IMR-90 (cell line): ENCODE measurements at regions not wholly inside any gene's neighbourhood (a gene's known extent, or its start where the extent isn't known, plus 50 kb on each side); places are given as distances from the start of the nearest gene placed in this dataset.

ENCODE experiments used
- ATAC-seq: fragments of 200-7000 bp; cut with Tn5 transposase; 2 replicates; pipeline ENCODE4 v1.9.1; 2020; ENCODE audit warnings: low read depth, mild to moderate bottlenecking, moderate library complexity
- BruUV-seq: library from RNA; stranded (reverse); fragments of 400-500 nt; replicated peaks from 2 replicates; lab custom pipeline; 2021; lab: Mats Ljungman, UMichigan
- CTCF ChIA-PET: fragments of 300-600 bp; formaldehyde crosslinking; extraction: SDS; loops from one replicate; lab custom pipeline; 2021; ENCODE audit warnings: antibody characterized with exemption; lab: Yijun Ruan, JAX
- POLR2A ChIA-PET: fragments of 300-600 bp; sonication (Branson Sonifier 250); formaldehyde crosslinking; loops from one replicate; lab custom pipeline; 2022; ENCODE audit warnings: antibody characterized with exemption; ENCODE audit not compliant: unreplicated experiment; lab: Charles Lee
- DNase-seq: peaks from one replicate; pipeline ENCODE4 v3.0.0; 2013
- H2AFZ ChIP-seq: replicated peaks from 2 replicates; pipeline ENCODE3; 2013; ENCODE audit warnings: low read length, mild to moderate bottlenecking; ENCODE audit not compliant: poor library complexity
- H2AK5ac ChIP-seq: 2 replicates; pipeline ENCODE4 v1.6.1; 2013; ENCODE audit warnings: low read depth, low read length, inconsistent platforms
- H2AK9ac ChIP-seq: replicated peaks from 2 replicates; pipeline ENCODE3; 2013; ENCODE audit warnings: mild to moderate bottlenecking, low read depth, low read length, moderate library complexity; ENCODE audit not compliant: poor library complexity
- H2BK120ac ChIP-seq: 2 replicates; pipeline ENCODE4 v1.6.1; 2013; ENCODE audit warnings: low read depth, low read length, inconsistent platforms
- H2BK15ac ChIP-seq: 3 replicates; pipeline ENCODE4 v1.6.1; 2013; ENCODE audit warnings: low read depth, low read length, inconsistent platforms
- H2BK20ac ChIP-seq: 2 replicates; pipeline ENCODE4 v1.6.1; 2013; ENCODE audit warnings: low read depth, mild to moderate bottlenecking, inconsistent platforms, low read length, moderate library complexity
- H2BK5ac ChIP-seq: 2 replicates; pipeline ENCODE4 v1.6.1; 2013; ENCODE audit warnings: mild to moderate bottlenecking, low read depth, low read length, inconsistent platforms; ENCODE audit not compliant: poor library complexity, severe bottlenecking
- H3K14ac ChIP-seq: replicated peaks from 2 replicates; pipeline ENCODE4 v1.6.1; 2013; ENCODE audit warnings: low read depth, low read length, inconsistent platforms
- H3K18ac ChIP-seq: 2 replicates; pipeline ENCODE4 v1.6.1; 2013; ENCODE audit warnings: low read depth, low read length, control low read depth
- H3K23ac ChIP-seq: 2 replicates; pipeline ENCODE4 v1.6.1; 2013; ENCODE audit warnings: low read depth, low read length, inconsistent platforms
- H3K27ac ChIP-seq: 2 replicates; pipeline ENCODE4 v1.5.1; 2013; ENCODE audit warnings: mild to moderate bottlenecking, control low read depth, low read length; ENCODE audit not compliant: insufficient read depth
- H3K27me3 ChIP-seq: 2 replicates; pipeline ENCODE4 v1.6.1; 2013; ENCODE audit warnings: low read length; ENCODE audit not compliant: control insufficient read depth, insufficient read depth
- H3K36me3 ChIP-seq: 2 replicates; pipeline ENCODE4 v1.6.1; 2013; ENCODE audit warnings: low read length, mixed read lengths; ENCODE audit not compliant: control insufficient read depth, insufficient read depth
- H3K4ac ChIP-seq: 2 replicates; pipeline ENCODE4 v1.6.1; 2013; ENCODE audit warnings: low read depth, low read length, inconsistent platforms
- H3K4me1 ChIP-seq: 2 replicates; pipeline ENCODE4 v1.6.1; 2013; ENCODE audit warnings: low read length, mixed read lengths; ENCODE audit not compliant: control insufficient read depth, insufficient read depth
- H3K4me2 ChIP-seq: 2 replicates; pipeline ENCODE4 v1.6.1; 2013; ENCODE audit warnings: low read depth, mild to moderate bottlenecking, control low read depth, low read length, moderate library complexity
- H3K4me3 ChIP-seq: 2 replicates; pipeline ENCODE4 v1.5.1; 2013; ENCODE audit warnings: low read depth, mild to moderate bottlenecking, control low read depth, low read length, moderate library complexity; ENCODE audit not compliant: insufficient read depth
- H3K56ac ChIP-seq: 2 replicates; pipeline ENCODE4 v1.6.1; 2013; ENCODE audit warnings: low read length, inconsistent platforms; ENCODE audit not compliant: insufficient read depth; ENCODE audit errors: extremely low read depth
- H3K79me1 ChIP-seq, 2 experiments: 2 replicates each; pipeline ENCODE4 v1.6.1; 2013; ENCODE audit warnings: low read length in 2 of 2, inconsistent platforms in 1 of 2, low read depth in 1 of 2
- H3K9ac ChIP-seq: 2 replicates; pipeline ENCODE4 v1.6.1; 2013; ENCODE audit warnings: low read depth, low read length, control low read depth
- H3K9me1 ChIP-seq: 2 replicates; pipeline ENCODE4 v1.6.1; 2013; ENCODE audit warnings: low read length, inconsistent platforms; ENCODE audit not compliant: insufficient read depth
- H3K9me3 ChIP-seq: 2 replicates; pipeline ENCODE4 v1.6.1; 2013; ENCODE audit warnings: low read length; ENCODE audit not compliant: control insufficient read depth, insufficient read depth
- H4K20me1 ChIP-seq: 2 replicates; pipeline ENCODE4 v1.6.1; 2013; ENCODE audit warnings: low read length, inconsistent platforms; ENCODE audit not compliant: insufficient read depth
- H4K5ac ChIP-seq: 2 replicates; pipeline ENCODE4 v1.6.1; 2013; ENCODE audit warnings: mild to moderate bottlenecking, low read depth, low read length, control low read depth
- H4K8ac ChIP-seq, 2 experiments: 2 replicates each; pipeline ENCODE4 v1.6.1; 2013; ENCODE audit warnings: low read depth in 2 of 2, low read length in 2 of 2, control low read depth in 1 of 2, inconsistent platforms in 1 of 2
- H4K91ac ChIP-seq: 2 replicates; pipeline ENCODE4 v1.6.1; 2013; ENCODE audit warnings: low read depth, low read length, inconsistent platforms; ENCODE audit not compliant: insufficient read depth
- BHLHE40 ChIP-seq: fragments of 150-350 bp; IDR thresholded peaks from 2 replicates; pipeline ENCODE4 v1.6.1; 2016; ENCODE audit warnings: mild to moderate bottlenecking, low read depth, low read length
- FOS ChIP-seq: fragments of 150-350 bp; IDR thresholded peaks from 2 replicates; pipeline ENCODE4 v1.6.1; 2016; ENCODE audit warnings: low read depth, low read length
- RAD21 ChIP-seq: IDR thresholded peaks from 2 replicates; pipeline ENCODE4 v1.6.1; 2012; ENCODE audit warnings: low read length, improper control_type of control experiment
- RCOR1 ChIP-seq: IDR thresholded peaks from 2 replicates; pipeline ENCODE4 v1.6.1; 2012; ENCODE audit warnings: mild to moderate bottlenecking, low read length, improper control_type of control experiment; ENCODE audit not compliant: insufficient replicate concordance
- SMC3 ChIP-seq: fragments of 150-350 bp; IDR thresholded peaks from 2 replicates; pipeline ENCODE4 v1.6.1; 2016; ENCODE audit warnings: low read depth, mild to moderate bottlenecking, antibody characterized with exemption, low read length, moderate library complexity
- WGBS, 2 experiments: methylation state at CpG; one replicate each; pipeline versions ENCODE4 v1.1.5 to v1.1.7; 2013; ENCODE audit warnings: missing lambda C conversion rate in 2 of 2; ENCODE audit not compliant: insufficient read length in 1 of 2; ENCODE audit errors: extremely low coverage in 2 of 2; 5-methylcytosine and 5-hydroxymethylcytosine counted together
- dilution Hi-C: fragments of 300-500 bp; cut with HindIII; formaldehyde crosslinking; loops from one replicate; pipeline ENCODE4 v1.14.3; 2018; ENCODE audit warnings: low sequenced_read_pairs; ENCODE audit not compliant: unreplicated experiment
- in situ Hi-C: fragments of 300-500 bp; cut with MboI; formaldehyde crosslinking; loops from 3 replicates; pipeline ENCODE4 v1.14.3; 2019; ENCODE audit warnings: low sequenced_read_pairs, inconsistent platforms, mixed read lengths
- intact Hi-C: fragments of 100-400 bp; cut with micrococcal nuclease; formaldehyde crosslinking; loops from 2 replicates; pipeline ENCODE4 v1.10.0; 2022
- TF ChIP-seq, protein P1 (sequence below): fragments of 150-350 bp; IDR thresholded peaks from 2 replicates; pipeline ENCODE4 v1.6.1; 2016; ENCODE audit warnings: low read depth, mild to moderate bottlenecking, low read length, moderate library complexity, borderline replicate concordance

DNA sequence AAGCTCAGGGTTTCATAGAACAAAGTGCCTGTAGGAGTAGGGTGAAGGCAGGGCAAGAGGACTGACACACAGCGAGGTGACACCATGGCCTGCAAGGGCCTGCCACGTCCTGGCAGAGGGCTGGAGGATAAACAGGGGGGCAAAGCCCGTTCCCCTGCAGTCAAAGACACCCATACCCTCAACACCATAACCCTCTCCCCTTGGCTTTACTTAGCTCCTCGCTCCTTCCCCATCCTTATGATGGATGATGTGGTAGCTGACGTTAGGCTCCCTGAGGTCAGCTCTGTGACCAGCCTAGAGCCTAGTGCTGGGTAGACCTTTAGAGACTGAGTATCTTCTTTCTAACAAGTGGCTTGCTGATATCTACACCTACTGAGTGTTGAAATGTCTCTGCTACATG is 683.3 kb upstream of the HS6ST1 start:
- in situ Hi-C loops (no loop called here), intact Hi-C loops (no loop called here), dilution Hi-C loops (no loop called here)
- Histone ChIP-seq H3K27ac (no peak overlapping the region), H3K23ac (no peak overlapping the region), H3K9me1 (no peaks in the 10 kb centered on the region), H3K4ac (no peak overlapping the region), H4K5ac (no peak overlapping the region), H3K18ac (no peak overlapping the region), H2BK20ac (no peak overlapping the region), H4K8ac (no peak overlapping the region), H3K9me3 (no peaks in the 10 kb centered on the region; the same call in 1 of the 2 replicates), H3K27me3 (no peaks in the 10 kb centered on the region), H3K36me3 (no peaks in the 10 kb centered on the region), H3K4me1 (no peaks in the 10 kb centered on the region), H2AFZ (no peak overlapping the region), H3K14ac (no peak overlapping the region), H3K4me3 (no peak overlapping the region), H4K91ac (no peak overlapping the region), H2AK5ac (no peak overlapping the region), H2AK9ac (no peak overlapping the region), H2BK5ac (no peak overlapping the region), H3K9ac (no peak overlapping the region), H3K4me2 (no peak overlapping the region), H2BK15ac (no peak overlapping the region), H3K79me1 (no peaks in the 10 kb centered on the region), H2BK120ac (no peak overlapping the region), H4K20me1 (no peaks in the 10 kb centered on the region), H3K56ac (no peak overlapping the region)
- POLR2A ChIA-PET, result no interaction called here
- CTCF ChIA-PET, result no interaction called here
- TF ChIP-seq RAD21 (no peak), BHLHE40 (no peak), RCOR1 (no peak), FOS (no peak), SMC3 (no peak)
- TF ChIP-seq, protein P1, sequence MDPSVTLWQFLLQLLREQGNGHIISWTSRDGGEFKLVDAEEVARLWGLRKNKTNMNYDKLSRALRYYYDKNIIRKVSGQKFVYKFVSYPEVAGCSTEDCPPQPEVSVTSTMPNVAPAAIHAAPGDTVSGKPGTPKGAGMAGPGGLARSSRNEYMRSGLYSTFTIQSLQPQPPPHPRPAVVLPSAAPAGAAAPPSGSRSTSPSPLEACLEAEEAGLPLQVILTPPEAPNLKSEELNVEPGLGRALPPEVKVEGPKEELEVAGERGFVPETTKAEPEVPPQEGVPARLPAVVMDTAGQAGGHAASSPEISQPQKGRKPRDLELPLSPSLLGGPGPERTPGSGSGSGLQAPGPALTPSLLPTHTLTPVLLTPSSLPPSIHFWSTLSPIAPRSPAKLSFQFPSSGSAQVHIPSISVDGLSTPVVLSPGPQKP, result no peak
- ATAC-seq (no peak), DNase-seq (no peak)
- BruUV-seq, result no TSS peak
- no CpG with 5 or more reads among the region's 5 CpGs for WGBS, 2 experiments
